Effector memory CD8-positive, alpha-beta T cell (primary cell): ENCODE measurements at regions not wholly inside any gene's neighbourhood (a gene's known extent, or its start where the extent isn't known, plus 50 kb on each side); places are given as distances from the start of the nearest gene placed in this dataset.

Source experiments
- ATAC-seq: fragments of 150-1000 bp; cut with Tn5 transposase; replicated peaks from 2 replicates; pipeline ENCODE4 v1.10.0; 2021; ENCODE audit warnings: mild to moderate bottlenecking, moderate library complexity
- DNase-seq, 3 experiments: peaks; one replicate each; pipeline ENCODE4 v3.0.0; 2021
- H3K27ac Mint-ChIP-seq, 2 donors: one replicate each; pipeline ENCODE4 v1.8.0; 2022; ENCODE audit warnings: mild to moderate bottlenecking in 2 of 2, mixed read lengths in 2 of 2, moderate library complexity in 2 of 2
- H3K27me3 Mint-ChIP-seq, 2 donors: one replicate each; pipeline ENCODE4 v1.8.0; 2022; ENCODE audit warnings: mixed read lengths in 2 of 2
- H3K36me3 Mint-ChIP-seq: one replicate; pipeline ENCODE4 v1.8.0; 2022; ENCODE audit warnings: mild to moderate bottlenecking, moderate library complexity, mixed read lengths; ENCODE audit not compliant: insufficient read depth
- H3K4me1 Mint-ChIP-seq, 2 donors: one replicate each; pipeline ENCODE4 v1.8.0; 2022; ENCODE audit warnings: low read depth in 2 of 2, mixed read lengths in 2 of 2
- H3K4me3 Mint-ChIP-seq, 2 donors: one replicate each; pipeline ENCODE4 v1.8.0; 2022; ENCODE audit warnings: mild to moderate bottlenecking in 2 of 2, mixed read lengths in 2 of 2, moderate library complexity in 2 of 2
- H3K9me3 Mint-ChIP-seq, 2 donors: one replicate each; pipeline ENCODE4 v1.8.0; 2022; ENCODE audit warnings: mixed read lengths in 2 of 2

GRCh38 chr10:107434201-107434600 is 269.7 kb upstream of the SORCS1 start:
- H3K36me3 Mint-ChIP-seq, result no peaks in the 10 kb centered on the region
- no peak overlapping the region for H3K27ac Mint-ChIP-seq
- no peak for DNase-seq
- no peak for ATAC-seq
- H3K4me3 Mint-ChIP-seq, result no peak overlapping the region
- no peaks in the 10 kb centered on the region for H3K27me3 Mint-ChIP-seq
- H3K9me3 Mint-ChIP-seq, result peaks cover 4 to 14% of the 10 kb centered on the region in 2 donors
- no peaks in the 10 kb centered on the region for H3K4me1 Mint-ChIP-seq

GRCh38 chr10:107433605-107434004 is 269.1 kb upstream of the SORCS1 start:
- H3K4me3 Mint-ChIP-seq, result no peak overlapping the region
- no peak overlapping the region for H3K27ac Mint-ChIP-seq
- no peaks in the 10 kb centered on the region for H3K36me3 Mint-ChIP-seq
- H3K27me3 Mint-ChIP-seq, result no peaks in the 10 kb centered on the region
- no peak for DNase-seq
- peaks cover 4 to 15% of the 10 kb centered on the region in 2 donors for H3K9me3 Mint-ChIP-seq
- no peaks in the 10 kb centered on the region for H3K4me1 Mint-ChIP-seq
- no peak for ATAC-seq

- Mint-ChIP-seq H3K4me1 (no peaks in the 10 kb centered on the region), H3K4me3 (no peak overlapping the region), H3K27ac (no peak overlapping the region), H3K9me3 (peaks cover 10 to 13% of the 10 kb centered on the region in 2 donors), H3K36me3 (no peaks in the 10 kb centered on the region), H3K27me3 (no peaks in the 10 kb centered on the region)
- ATAC-seq, result no peak
- DNase-seq, result no peak
Measured at GRCh38 chr10:107430446-107430845, 265.9 kb upstream of the SORCS1 start.

GRCh38 chr10:107427016-107427415 is 262.5 kb upstream of the SORCS1 start:
- DNase-seq, result no peak
- Mint-ChIP-seq H3K4me1 (no peaks in the 10 kb centered on the region), H3K36me3 (no peaks in the 10 kb centered on the region), H3K4me3 (no peak overlapping the region), H3K27ac (no peak overlapping the region), H3K9me3 (peaks cover 14 to 30% of the 10 kb centered on the region in 2 donors), H3K27me3 (no peaks in the 10 kb centered on the region)
- ATAC-seq, result no peak

GRCh38 chr10:107425931-107426553 is 261.5 kb upstream of the SORCS1 start:
- no peak for ATAC-seq
- H3K27ac Mint-ChIP-seq, result no peak overlapping the region
- H3K4me1 Mint-ChIP-seq, result no peaks in the 10 kb centered on the region

GRCh38 chr10:107424628-107425027 is 260.1 kb upstream of the SORCS1 start:
- ATAC-seq (no peak), DNase-seq (no peak)
- Mint-ChIP-seq H3K36me3 (no peaks in the 10 kb centered on the region), H3K27ac (no peak overlapping the region), H3K4me1 (no peaks in the 10 kb centered on the region), H3K27me3 (no peaks in the 10 kb centered on the region), H3K4me3 (no peak overlapping the region), H3K9me3 (peaks cover 19 to 37% of the 10 kb centered on the region in 2 donors)

More at GRCh38 chr10:107425931-107426553, 261.5 kb upstream of the SORCS1 start:
- Mint-ChIP-seq H3K36me3 (no peaks in the 10 kb centered on the region), H3K27me3 (no peaks in the 10 kb centered on the region), H3K9me3 (peaks cover 19 to 39% of the 10 kb centered on the region in 2 donors), H3K4me3 (no peak overlapping the region)
- no peak for DNase-seq

- Mint-ChIP-seq H3K27ac (no peak overlapping the region), H3K4me1 (no peaks in the 10 kb centered on the region), H3K9me3 (peaks cover 17 to 32% of the 10 kb centered on the region in 2 donors), H3K4me3 (no peak overlapping the region), H3K36me3 (no peaks in the 10 kb centered on the region), H3K27me3 (no peaks in the 10 kb centered on the region)
- DNase-seq (no peak), ATAC-seq (no peak)
Measured at GRCh38 chr10:107423903-107424302, 259.4 kb upstream of the SORCS1 start.

GRCh38 chr10:107422681-107423080 is 258.2 kb upstream of the SORCS1 start:
- H3K36me3 Mint-ChIP-seq, result no peaks in the 10 kb centered on the region

GRCh38 chr10:107420196-107420595 is 255.7 kb upstream of the SORCS1 start:
- ATAC-seq (no peak), DNase-seq (no peak)
- Mint-ChIP-seq H3K27me3 (no peaks in the 10 kb centered on the region), H3K4me3 (no peak overlapping the region), H3K27ac (no peak overlapping the region), H3K9me3 (peaks cover 13 to 31% of the 10 kb centered on the region in 2 donors), H3K36me3 (no peaks in the 10 kb centered on the region), H3K4me1 (no peaks in the 10 kb centered on the region)

More at GRCh38 chr10:107422681-107423080, 258.2 kb upstream of the SORCS1 start:
- Mint-ChIP-seq H3K4me3 (no peak overlapping the region), H3K27me3 (no peaks in the 10 kb centered on the region), H3K27ac (no peak overlapping the region), H3K9me3 (peaks cover 16 to 36% of the 10 kb centered on the region in 2 donors), H3K4me1 (no peaks in the 10 kb centered on the region)
- ATAC-seq (no peak), DNase-seq (no peak)

GRCh38 chr10:107418085-107418806 is 253.7 kb upstream of the SORCS1 start:
- Mint-ChIP-seq H3K4me3 (no peak overlapping the region), H3K27ac (no peak overlapping the region), H3K36me3 (no peaks in the 10 kb centered on the region), H3K9me3 (peaks cover 20 to 26% of the 10 kb centered on the region in 2 donors), H3K27me3 (no peaks in the 10 kb centered on the region), H3K4me1 (no peaks in the 10 kb centered on the region)
- no peak for ATAC-seq
- no peak for DNase-seq

GRCh38 chr10:107417446-107417845 is 252.9 kb upstream of the SORCS1 start:
- no peak overlapping the region for H3K27ac Mint-ChIP-seq
- no peak for ATAC-seq
- DNase-seq, result no peak

GRCh38 chr10:107415446-107415845 is 250.9 kb upstream of the SORCS1 start:
- ATAC-seq, result no peak
- DNase-seq, result no peak
- no peaks in the 10 kb centered on the region for H3K36me3 Mint-ChIP-seq

More at GRCh38 chr10:107417446-107417845, 252.9 kb upstream of the SORCS1 start:
- no peak overlapping the region for H3K4me3 Mint-ChIP-seq
- no peaks in the 10 kb centered on the region for H3K27me3 Mint-ChIP-seq
- peaks cover 18% of the 10 kb centered on the region in 2 donors for H3K9me3 Mint-ChIP-seq
- no peaks in the 10 kb centered on the region for H3K4me1 Mint-ChIP-seq
- H3K36me3 Mint-ChIP-seq, result no peaks in the 10 kb centered on the region

GRCh38 chr10:107413971-107414370 is 249.5 kb upstream of the SORCS1 start:
- H3K9me3 Mint-ChIP-seq, result peaks cover 20 to 26% of the 10 kb centered on the region in 2 donors

More at GRCh38 chr10:107415446-107415845, 250.9 kb upstream of the SORCS1 start:
- Mint-ChIP-seq H3K27ac (no peak overlapping the region), H3K9me3 (peaks cover 15 to 17% of the 10 kb centered on the region in 2 donors), H3K27me3 (no peaks in the 10 kb centered on the region), H3K4me3 (no peak overlapping the region), H3K4me1 (no peaks in the 10 kb centered on the region)

GRCh38 chr10:107409522-107409921 is 245.0 kb upstream of the SORCS1 start:
- ATAC-seq (no peak), DNase-seq (no peak)
- Mint-ChIP-seq H3K36me3 (no peaks in the 10 kb centered on the region), H3K4me3 (no peak overlapping the region), H3K4me1 (no peaks in the 10 kb centered on the region), H3K27ac (no peak overlapping the region), H3K27me3 (no peaks in the 10 kb centered on the region), H3K9me3 (peaks cover 11 to 17% of the 10 kb centered on the region in 2 donors)

More at GRCh38 chr10:107413971-107414370, 249.5 kb upstream of the SORCS1 start:
- ATAC-seq (no peak), DNase-seq (no peak)
- Mint-ChIP-seq H3K27me3 (no peaks in the 10 kb centered on the region), H3K4me1 (no peaks in the 10 kb centered on the region), H3K4me3 (no peak overlapping the region), H3K27ac (no peak overlapping the region), H3K36me3 (no peaks in the 10 kb centered on the region)
